ENCODE measurements at regions not wholly inside any gene's neighbourhood (a gene's known extent, or its start where the extent isn't known, plus 50 kb on each side); places are given as distances from the start of the nearest gene placed in this dataset.

DNA sequence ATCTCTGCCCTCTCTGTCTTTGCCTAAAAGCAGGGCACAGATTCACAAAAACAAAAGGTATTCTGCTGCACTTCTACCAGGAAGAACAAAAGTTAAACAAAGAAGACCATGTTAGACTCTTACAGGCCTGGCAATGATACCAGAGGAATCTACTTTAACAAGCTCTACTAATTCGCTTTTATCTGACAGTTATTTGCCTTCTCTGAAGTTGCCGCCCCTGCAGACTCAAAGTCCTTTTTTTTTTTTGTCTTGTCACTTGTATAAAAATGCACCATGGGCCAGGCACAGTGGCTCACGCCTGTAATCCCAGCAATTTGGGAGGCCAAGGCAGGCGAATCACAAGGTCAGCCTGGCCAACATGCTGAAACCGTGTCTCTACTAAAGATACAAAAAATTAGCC, 176.5 kb upstream of the UBL3 start:
- no peak for DNase-seq

DNA sequence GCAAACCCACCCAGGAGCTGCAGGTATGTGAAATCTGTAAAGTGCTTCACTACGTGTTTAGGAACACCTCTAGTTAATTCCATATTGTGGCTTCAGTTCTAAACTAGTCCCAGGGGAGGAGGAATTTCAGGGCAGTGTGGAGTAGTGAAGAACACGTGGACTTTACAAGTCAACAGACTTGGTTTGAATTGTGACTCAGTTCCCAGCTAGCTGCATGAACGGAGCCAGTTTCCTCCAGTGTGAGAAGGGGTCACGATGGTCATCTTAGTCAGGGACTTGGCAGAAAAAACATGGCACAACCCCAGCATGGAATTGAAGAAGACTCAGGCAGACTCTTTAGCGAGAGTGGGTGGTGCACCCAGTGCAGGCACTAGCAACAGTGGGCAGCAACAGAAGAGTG, 175.7 kb upstream of the UBL3 start:
- peak; percentile 18 for DNase-seq

DNA sequence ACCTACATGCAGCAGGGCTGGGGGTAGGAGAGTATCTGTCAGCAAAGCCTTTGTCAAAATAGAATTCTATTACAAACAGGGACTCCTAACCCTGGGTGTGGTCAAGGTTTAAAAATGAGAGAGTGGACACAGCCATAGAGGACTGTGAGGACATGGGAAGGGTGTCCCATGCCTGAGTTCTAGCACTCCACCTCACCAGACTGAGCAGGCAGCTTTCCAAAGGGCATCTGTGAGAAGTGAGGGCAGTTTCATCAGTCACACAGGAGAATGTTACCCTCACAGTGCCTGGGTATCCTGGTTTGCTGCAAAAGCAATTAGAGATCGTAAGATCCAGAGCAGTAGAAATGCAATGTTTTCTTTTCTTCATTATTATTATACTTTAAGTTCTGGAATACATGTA, 174.9 kb upstream of the UBL3 start:
- DNase-seq = no peak

DNA sequence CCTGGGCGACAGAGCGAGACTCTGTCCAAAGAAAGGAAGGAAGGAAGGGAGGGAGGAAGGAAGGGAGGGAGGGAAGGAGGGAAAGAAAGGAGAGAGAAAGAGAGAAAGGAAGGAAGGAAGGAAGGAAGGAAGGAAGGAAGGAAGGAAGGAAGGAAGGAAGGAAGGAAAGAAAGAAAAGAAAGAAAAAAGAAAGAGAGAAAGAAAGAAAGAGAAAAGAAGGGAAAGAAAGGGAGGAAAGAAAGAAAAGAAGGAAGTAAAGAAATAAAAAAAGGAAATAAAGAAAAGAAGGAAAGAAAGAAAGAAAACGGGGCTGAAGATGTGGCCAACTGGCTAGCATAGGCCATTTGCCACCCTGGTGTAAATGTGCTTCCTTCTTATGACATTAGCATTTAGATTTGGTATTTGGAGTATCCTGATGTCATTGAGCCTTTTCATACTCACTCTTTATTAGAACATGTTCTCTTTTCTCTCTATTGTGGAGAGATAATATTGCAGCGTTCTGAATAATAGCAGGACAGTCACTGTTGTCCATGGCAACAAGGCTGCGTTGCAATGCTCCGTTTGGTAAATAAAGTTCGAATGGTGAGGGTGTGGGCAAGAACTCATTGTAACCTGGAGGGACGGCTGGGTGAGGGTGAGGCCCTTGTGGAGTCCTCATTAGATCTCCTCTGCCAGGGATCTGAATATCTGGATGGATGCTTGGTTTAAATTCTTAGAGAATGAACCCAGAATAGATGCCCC, 173.9 kb upstream of the UBL3 start:
- DNase-seq = no peak

DNA sequence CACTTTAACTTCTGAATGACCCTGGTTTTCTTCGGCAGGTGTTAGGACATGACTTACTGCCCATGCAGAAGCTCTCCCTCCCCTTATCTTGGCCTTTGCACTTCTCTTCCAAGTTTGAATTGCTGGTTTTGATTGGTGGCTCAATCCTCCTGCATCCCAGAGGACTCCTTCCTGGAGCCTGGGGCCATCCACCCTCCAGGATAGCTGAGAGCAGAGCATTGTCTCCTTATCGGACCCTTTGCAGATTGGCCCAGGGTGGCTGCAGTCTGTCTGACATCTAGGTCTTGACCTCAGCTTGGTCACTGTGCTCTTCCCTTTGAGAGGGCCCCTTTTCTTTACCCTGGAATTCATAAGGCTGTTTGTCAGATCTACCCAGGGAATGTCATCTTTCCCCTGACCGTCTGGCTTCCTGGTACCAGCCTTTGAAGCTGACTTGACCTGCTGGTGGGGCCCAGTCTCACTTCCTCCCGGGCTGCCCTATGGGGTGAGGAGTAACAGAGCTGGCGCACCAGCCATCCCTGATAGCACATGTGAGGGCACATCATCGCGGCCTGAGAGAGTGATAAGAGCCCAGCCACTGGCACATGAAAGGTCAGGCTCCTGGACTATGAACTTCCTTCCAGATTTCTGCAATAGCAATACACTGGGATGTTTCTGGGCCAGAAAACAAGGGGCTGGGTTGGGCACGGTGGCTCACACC, 172.9 kb upstream of the UBL3 start:
- DNase-seq = no peak

GRCh38 chr13:30022796-30023195, 172.4 kb upstream of the UBL3 start:
- DNase-seq = no peak

- DNase-seq = no peak
Observed at GRCh38 chr13:30022256-30022655, 171.8 kb upstream of the UBL3 start.

DNA sequence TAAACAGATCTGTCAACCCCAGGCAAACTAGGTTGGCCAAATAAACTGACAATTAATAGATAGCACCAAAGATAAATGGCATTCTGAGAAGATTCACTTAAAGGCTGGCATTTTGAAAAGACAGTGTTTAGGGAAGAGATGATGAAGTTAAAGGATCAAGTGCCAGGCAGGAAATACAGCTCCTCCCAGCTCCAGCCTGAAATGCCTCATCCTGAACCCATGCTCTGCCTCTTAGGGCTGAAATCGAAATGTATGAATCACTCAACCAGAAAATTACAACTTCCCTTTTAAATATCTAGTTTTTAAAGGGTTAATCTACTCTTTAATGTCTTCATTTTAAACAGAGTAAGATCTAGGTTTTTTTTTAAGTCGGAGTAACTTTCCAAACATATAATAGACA, 171.2 kb upstream of the UBL3 start:
- DNase-seq = no peak

GRCh38 chr13:30020726-30021312, 170.4 kb upstream of the UBL3 start:
- DNase-seq = no peak

GRCh38 chr13:30019648-30020626, 169.5 kb upstream of the UBL3 start:
- no peak for DNase-seq

DNA sequence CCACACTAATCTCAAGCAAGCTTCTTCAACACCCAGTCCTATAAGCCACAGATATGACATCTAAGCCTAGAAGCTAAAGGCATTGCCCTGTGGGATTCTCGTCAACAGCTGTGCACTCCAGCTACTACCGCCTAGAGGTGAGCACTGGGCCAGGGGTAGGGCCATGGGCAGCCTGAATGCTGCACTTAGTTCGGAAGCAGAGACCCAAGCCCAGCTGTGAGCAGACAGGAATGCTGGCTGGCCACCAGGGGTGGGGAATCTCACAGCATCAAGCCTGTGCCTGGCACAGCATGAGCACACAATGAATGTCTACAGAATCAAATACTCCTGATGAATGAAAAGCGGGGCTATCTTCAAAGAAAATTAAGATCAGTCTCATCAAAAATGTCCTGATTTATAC, 167.5 kb upstream of the UBL3 start:
- DNase-seq = no peak

DNA sequence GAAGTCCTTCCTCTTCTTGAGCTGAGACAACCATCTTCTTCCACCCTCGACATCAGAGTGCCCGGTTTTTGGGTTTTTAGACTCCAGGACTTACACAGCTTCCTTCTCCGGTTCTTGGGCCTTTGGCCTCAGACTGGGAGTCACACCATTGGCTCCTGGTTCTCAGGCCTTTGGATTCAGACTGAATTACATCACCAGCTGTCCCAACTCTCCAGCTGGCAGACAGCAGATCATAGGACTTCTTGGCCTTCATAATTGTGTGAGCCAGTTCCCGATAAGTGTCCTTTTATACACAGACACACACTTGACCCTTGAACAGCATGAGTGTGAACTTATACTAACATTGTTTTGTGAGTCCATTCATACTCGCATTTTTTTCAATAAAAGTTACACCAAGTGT, 166.0 kb upstream of the UBL3 start:
- DNase-seq = no peak

DNA sequence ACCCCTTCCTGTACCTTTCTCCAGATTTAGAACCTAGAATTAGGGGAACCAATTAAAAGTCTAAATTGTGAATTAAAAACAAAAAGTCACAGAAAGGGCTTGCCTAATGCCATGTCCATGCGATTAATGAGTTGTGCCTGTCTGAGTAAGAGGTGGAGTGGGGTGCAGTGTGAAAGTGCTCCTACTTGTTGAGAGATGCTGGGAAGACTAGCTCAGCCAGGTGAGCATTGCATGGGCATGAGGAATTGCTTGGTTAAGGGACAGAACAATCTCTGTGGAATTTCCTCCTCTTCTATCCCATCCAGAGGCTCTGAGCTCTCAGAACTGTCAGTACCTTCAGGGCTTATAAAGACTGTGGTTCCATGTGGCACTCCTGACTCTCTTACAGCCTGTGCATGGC, 159.0 kb upstream of the UBL3 start:
- DNase-seq = no peak

- no peak for DNase-seq
Observed at GRCh38 chr13:30006246-30006645, 155.8 kb upstream of the UBL3 start.

- no peak for DNase-seq
Observed at GRCh38 chr13:30004204-30004603, 153.8 kb upstream of the UBL3 start.

GRCh38 chr13:30002577-30002976, 152.2 kb upstream of the UBL3 start:
- DNase-seq = no peak

DNA sequence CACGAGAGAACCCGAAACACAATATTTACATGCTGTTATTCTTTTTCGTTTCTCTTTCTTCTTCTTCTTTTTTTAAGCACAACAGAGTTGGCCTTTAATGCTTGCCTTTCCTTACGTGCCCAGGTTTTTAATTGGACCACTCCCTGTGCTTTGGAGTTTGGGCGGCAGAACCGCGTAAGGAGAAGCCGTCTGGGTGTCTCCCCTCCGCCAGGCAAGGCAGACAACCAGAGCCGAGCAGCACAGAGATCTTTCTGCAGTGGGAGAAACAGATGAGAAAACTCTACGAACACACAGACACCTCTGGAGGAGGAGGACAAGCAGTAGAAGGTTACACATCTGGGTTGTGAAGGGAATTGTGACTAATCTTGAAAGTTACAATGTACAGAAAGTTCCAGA, 150.0 kb upstream of the UBL3 start:
- no peak for DNase-seq

GRCh38 chr13:29999492-30000369, 149.3 kb upstream of the UBL3 start:
- no peak for DNase-seq

- DNase-seq = no peak
Observed at GRCh38 chr13:29996316-29996715, 145.9 kb upstream of the UBL3 start.

DNA sequence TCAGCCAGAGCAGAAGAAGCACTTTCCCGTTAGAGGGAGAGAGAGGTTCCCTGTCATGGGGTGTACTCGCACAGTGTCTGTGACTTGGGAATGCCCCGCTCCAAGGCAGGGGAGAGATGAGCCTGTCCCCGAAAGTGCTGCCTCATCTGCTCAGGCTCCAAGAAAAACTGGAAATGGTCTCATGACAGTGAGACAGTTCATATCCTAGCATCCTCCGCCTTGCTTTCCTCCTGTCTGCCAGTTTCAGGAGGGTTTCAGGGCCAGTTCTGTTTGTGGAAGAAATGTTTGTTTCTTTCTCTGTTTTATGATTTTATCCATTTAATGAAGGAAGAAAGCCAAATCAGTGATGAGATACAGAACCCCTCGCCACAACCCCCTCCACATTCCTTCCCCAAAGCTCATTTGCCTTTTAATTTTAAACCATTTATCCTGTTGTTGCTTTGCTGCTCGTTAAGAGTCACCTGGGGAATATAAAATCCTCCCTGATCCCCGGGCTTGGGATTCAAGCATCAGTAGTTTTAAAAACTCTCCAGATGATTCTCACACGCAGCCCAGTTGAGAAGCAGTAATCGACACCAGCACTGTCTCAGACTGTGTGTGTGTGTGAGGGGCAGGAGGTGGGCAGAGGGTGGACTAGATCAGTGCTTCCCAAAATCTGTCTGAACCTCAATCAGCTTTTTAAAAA, 144.6 kb upstream of the UBL3 start:
- peak; percentile 19 for DNase-seq

- DNase-seq = no peak
Observed at GRCh38 chr13:29993716-29994488, 143.5 kb upstream of the UBL3 start.
